ENCODE measurements at regions not wholly inside any gene's neighbourhood (a gene's known extent, or its start where the extent isn't known, plus 50 kb on each side); places are given as distances from the start of the nearest gene placed in this dataset.

DNA sequence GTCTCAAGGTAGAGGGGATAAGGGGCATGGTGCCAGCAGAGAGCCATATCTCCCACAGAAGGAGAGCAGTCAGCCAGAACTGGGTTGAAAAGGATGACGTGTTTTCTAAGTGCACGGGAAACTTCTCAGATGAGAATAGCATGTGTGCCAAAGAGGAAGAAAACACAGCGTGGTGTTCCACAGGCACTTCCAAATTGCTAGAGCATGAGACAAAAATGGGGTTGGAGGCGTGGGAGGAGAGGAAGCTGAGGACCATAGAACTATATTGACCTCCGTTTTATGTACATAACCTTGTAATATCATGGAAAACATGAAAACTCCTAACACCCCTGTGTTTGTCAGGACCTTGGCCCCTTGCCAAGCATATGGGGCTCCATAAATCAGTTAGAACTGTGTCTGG lies 682.7 kb upstream of the RAB6C start:
- in situ Hi-C loops (cut with MboI; ENCODE audit: low sequenced_read_pairs): no loop called here

DNA sequence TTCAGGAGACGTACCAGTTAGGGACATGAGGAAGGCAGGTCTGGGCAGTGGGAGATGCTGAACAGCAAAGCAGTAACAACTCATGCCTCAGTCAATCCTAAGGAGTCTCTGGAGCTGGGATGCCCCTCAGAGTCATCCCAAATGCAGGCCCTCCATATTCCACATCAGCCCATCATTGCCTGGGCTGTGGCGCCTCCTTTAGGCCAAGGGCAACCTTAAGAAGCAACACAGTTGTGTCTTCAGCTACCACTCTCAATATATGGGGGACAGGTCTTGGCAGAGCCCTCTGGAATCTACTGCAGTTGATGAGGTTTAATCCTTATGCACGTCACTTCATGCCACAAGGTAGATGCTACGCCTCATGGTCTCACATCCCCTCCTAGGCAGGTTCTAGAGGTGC lies 682.0 kb upstream of the RAB6C start:
- in situ Hi-C loops (cut with MboI; ENCODE audit: low sequenced_read_pairs): no loop called here

DNA sequence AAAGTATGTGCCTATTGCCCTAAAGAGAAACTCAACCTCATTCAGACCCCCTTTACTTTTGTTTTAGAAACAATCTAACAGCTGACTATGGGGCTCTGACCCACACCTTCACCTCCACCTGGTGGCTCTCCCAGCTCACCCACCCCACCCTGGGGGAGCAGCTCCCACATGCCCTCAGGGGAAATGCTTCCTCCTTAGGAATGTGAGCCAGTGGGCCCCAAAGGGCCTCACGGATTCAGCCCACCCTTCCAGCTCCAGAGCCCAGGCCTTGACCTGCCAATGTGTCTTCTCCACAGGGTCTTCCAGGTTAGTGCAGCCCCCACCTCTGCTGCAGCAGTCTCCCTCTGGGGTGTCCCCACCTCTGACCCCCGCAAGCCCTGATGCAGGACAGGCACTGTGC lies 680.1 kb upstream of the RAB6C start:
- in situ Hi-C loops (cut with MboI; ENCODE audit: low sequenced_read_pairs): no loop called here

DNA sequence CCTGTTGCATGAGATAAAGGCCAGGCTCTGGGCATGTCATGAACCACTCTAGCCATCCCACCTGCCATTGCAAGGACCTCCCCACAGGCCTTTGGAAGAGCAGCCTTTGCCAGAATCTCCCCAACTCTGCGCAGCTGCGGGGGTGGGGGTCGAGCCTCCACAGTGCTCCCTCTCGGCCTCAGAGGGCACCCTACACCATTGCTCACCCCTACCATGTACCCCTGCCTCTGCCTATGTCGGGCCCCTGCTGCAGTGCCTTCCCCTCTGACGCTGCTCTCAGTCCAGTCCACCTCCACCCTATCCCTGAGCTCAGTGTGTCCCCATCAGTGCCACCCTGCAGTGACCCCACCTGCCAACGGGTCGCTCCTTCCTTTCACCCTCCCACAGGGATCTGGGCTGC lies 679.7 kb upstream of the RAB6C start:
- in situ Hi-C loops (cut with MboI; ENCODE audit: low sequenced_read_pairs): no loop called here

DNA sequence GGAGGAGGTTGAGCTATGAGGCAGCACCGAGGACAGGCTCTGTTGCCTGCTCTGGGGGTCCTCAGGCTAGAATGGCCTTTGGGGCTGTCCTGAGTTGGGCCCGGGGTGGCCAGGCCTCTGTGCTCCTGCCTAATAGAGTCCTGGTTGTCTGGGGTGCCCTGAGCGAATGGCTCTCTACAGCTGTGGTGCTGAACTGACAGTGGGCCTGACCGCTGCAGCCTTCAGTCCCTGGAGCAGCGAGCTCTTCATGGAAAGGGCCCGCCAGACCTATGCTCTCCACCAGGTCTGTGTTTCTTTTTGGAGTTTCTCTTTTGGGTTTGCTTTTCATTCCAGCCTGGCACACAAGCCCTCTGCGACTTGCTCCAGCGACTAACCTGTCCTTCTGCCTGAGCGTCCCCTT lies 679.0 kb upstream of the RAB6C start:
- in situ Hi-C loops (cut with MboI; ENCODE audit: low sequenced_read_pairs): no loop called here

DNA sequence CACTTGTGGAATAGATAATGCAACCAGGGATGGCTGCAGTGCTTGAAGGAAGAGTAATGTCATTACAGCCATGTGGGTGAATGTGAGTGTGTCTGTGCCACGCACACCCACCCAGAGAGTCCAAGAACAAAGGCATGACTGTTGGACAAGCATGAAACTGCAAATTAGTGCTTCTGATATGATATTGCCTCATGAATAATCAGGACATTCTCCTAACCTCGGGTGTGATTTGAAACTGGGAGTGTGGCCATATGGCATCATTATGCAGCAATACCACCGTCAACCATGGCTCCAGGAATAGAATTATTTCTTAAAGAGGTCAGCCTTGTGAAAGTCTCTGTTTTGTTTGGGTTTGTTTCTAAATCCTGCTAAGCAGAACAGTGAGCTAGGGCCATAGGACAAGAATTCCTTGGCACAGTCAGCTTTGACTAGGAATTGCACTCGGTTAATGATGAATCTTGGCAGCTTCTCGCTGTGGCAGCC lies 678.0 kb upstream of the RAB6C start:
- in situ Hi-C loops (cut with MboI; ENCODE audit: low sequenced_read_pairs): no loop called here

DNA sequence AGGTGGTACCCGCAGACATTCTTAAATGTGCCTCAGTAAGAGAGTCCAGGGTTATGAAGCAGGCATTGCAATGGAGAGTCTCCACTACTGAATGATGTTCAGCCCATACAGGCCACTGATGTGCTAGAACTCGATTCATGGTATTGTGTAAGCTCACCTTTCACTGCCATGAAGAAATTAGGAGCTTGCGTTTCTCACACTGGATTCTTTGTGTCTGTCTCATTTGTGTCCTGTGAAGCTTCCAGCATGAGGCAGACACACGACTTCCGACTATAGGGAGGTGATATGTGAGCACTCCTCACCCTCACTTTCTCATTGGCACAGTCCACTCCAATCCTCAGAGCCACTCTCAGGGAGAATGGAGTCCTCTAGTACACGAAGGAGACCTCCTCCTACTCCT lies 677.4 kb upstream of the RAB6C start:
- in situ Hi-C loops (cut with MboI; ENCODE audit: low sequenced_read_pairs): no loop called here

DNA sequence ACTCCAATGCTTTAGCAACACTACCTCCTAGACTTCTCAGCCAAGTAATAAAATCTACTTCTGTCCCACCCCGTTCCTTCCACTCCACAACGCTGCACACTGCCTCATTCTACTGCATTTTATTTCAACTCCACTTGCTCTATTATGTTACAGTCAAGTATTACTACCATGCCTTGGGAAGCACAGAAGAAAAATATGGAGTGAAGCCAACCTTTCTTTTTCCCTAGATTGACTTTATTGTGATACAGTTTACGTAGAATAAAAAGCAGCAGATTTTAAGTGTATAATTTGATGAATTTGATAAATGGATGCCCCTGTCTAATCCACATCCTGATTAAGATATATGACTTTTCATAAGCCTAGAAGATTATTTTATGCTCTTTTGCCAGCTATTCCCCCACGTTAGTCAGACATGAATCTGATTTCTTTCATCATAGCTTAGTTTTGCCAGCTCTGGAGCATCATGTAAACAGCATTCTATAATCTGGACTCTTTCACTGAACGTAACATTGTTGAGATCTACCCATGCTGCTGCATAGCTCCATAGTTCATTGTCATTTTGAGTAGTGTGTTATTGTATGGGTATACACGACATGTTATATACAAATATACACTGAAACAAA lies 676.8 kb upstream of the RAB6C start:
- in situ Hi-C loops (cut with MboI; ENCODE audit: low sequenced_read_pairs): no loop called here

DNA sequence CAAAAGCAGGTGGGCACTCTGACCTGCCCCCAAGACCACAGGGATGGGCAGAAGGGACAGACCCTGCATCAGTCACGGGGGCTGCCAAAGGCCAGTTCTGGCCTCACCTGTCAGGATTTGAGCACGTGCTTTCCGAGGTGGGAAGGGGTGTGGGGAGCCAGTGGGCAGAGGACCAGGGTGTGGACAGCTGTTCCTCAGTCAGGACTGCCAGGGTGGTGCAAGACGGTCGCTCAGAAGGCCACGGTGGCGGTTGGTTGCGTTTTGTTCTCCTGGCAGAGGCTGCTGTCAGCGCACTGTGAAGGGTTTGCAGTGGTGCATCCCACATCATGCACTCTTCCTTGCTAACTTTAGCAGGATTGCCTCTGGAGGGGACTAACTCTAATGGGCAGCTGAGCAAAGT lies 665.3 kb upstream of the RAB6C start:
- in situ Hi-C loops (cut with MboI; ENCODE audit: low sequenced_read_pairs): no loop called here

DNA sequence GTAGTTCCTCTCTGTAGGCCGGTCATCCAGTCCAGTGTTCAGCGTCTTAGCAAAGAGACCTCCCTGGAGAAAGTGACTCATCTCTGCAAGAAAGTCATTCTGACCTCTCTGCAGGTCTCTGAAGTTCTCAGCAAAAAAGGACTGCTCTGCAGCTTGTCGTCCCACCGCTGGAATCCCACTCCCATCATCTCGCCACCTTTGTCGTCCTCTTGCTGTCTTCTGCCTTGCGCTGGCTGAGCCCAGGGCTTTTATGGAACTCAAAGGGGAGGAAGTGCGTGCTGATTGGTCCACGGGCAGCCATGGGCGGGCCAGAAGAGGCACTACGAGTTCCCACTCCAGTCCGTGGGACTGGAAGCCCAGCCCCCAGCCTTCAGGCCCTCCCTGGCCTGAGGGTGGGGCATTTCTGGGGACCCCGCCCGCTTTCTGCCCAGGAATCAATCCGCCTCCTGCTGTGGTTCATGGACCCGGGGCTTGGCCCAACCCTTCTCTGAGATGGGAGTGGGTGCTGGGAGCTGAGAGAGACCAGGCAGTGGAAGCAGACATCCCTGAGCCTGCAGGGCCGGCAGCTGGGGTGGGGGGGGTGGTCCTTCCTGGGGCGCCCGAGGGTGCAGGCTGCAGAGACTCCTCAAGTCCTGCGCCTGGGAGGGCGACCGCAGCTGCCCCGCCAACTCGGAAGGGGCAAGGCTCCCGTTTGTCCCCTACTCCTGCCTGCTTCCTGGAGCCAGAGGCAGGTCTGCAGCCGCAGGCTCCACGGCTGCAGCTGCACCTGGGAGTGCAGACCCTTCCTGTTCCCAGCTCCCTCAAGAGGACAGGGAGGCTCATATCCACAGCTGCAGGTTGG lies 660.7 kb upstream of the RAB6C start:
- in situ Hi-C loops (cut with MboI; ENCODE audit: low sequenced_read_pairs): no loop called here

DNA sequence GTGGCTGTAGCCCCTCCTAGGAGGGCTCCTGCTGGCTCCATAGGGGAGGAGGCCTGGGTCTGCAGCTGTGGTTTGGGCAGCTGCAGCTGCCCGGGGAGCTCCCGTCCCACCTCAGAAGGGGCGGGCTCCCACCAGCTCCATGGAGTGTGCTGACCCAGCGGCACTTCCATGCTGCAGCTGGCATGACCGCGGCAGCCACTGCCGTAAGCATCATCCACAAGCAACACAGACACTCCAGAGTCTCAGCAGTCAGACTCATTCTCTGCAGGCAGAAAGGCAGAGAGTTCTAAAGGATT lies 660.1 kb upstream of the RAB6C start:
- in situ Hi-C loops (cut with MboI; ENCODE audit: low sequenced_read_pairs): no loop called here

DNA sequence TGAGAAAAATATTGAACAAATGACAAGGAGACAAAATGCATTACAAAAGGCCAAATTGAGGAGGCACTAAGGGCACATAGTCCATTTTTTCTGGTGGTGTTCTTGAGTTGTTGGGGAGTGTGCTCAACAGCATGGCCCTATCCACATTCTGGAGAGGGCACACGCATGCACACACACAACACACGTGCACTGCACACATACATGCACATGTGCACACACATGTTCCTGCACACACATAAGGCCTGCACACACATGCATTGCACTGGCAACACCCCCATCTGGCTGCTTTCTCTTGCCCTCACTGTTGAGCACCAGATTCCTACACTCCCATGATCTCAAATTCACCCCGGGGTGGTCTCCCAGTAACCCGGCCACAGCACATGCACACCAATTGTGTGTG lies 659.2 kb upstream of the RAB6C start:
- in situ Hi-C loops (cut with MboI; ENCODE audit: low sequenced_read_pairs): no loop called here

DNA sequence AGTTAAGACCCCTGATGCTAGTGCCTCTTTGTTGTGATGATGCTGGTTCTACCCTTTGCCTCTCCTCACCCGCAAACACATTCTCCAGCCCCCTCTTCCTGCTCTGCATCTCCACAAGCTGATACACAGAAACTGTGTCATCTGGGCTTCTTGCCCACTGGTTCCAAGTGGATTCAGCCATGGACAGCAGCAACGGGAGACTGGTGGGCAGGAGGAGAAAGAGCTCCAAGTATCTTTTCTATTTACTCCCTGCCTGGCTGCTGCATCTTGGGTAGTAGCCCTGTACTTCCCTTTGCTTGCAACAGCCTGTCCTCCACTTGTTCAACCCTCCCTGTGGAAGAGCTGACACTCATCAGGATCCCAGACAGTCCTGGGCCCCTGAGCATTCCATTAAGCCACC lies 655.1 kb upstream of the RAB6C start:
- in situ Hi-C loops (cut with MboI; ENCODE audit: low sequenced_read_pairs): no loop called here

DNA sequence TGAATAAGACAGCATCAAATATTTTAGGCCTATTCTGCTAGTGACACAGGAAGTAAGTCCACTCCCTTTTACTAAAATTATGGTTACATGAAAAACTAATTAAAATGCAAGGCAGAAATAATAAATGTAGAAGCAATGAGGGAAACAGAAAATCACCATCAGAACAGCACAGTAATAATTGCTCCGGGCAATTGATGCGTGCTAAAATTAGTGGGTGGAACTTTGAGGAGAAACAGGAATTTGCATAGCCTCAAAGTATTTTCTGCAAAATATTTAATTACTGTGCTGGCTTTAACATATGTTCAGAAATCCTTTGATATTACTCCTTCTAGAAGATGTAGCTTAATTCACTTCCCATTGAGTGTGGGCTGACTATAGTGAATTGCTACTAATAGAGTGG lies 654.3 kb upstream of the RAB6C start:
- in situ Hi-C loops (cut with MboI; ENCODE audit: low sequenced_read_pairs): no loop called here

DNA sequence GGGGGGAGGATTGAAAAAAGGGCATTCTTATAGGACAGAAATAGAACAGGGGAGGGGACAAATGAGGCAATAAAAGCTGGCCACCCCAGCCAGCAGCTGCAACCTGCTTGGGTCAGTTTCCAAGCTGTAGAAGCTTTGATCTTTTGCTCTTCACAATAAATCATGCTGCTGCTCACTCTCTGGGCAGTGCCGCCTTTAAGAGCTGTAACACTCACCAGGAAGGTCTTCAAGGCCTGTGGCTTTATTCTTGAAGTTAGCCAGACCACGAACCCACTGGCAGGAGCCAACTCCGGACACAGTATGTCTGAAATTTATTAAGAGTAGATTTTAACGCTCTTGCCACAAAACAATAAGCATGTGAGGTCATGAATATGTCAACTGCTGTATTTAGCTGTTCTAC lies 649.9 kb upstream of the RAB6C start:
- in situ Hi-C loops (cut with MboI; ENCODE audit: low sequenced_read_pairs): no loop called here

DNA sequence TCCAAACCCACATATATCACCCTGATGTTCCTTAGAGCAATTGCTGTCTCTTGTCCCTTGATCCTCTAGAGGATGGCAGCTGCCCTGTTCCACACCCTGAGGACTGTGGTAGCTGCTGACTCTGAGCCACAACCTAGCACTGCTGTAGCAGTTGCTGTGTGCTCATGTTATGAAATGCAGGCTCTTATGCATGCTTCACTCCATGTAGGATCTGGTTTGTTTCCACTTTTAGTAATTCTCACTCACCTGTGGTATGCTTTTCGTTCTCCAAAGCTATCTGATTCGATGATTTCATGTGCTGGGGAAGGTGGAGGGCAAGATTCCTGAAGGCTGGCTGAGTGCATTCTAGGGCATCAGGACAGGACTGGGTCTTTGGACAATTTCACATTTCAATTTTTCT lies 649.0 kb upstream of the RAB6C start:
- in situ Hi-C loops (cut with MboI; ENCODE audit: low sequenced_read_pairs): no loop called here

DNA sequence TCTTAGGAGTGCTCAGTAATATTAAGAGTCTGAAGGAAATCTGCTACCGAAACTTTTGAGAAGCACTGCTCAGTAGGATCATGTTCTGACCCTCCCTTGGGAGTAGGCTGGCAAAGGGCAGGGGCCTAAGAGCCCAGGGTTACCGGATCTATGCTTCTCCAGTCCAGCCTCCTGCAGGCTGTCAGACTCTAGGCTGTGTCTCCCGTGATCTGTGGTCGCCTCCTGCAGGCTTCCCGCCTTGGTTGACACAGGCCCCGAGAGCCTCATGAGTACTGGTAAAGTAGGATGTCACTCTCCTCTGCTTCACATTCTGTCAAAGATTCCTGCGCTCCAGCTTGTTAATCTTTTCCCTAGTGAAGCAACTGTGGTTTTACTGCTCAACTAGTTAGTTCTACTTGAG lies 647.8 kb upstream of the RAB6C start:
- in situ Hi-C loops (cut with MboI; ENCODE audit: low sequenced_read_pairs): no loop called here

DNA sequence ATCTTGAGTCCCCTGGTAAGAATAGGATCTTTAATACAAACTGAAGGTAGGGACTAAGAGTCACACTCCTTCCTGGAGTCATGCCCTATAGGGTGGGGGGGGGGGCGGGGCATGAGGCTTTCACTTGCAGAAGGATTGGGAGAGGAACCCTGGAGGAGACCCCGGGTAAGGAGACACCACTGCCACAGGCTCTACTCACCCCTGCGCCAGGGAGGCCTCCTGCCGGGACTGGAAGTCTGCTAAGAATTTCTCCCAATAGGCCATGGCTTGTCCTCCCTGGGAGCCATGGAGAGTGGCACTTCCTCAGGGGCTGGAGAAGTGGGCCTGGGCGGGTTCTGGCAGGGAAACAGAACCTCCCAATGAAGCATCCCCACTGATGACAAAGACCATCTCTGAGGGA lies 645.3 kb upstream of the RAB6C start:
- in situ Hi-C loops (cut with MboI; ENCODE audit: low sequenced_read_pairs): no loop called here

DNA sequence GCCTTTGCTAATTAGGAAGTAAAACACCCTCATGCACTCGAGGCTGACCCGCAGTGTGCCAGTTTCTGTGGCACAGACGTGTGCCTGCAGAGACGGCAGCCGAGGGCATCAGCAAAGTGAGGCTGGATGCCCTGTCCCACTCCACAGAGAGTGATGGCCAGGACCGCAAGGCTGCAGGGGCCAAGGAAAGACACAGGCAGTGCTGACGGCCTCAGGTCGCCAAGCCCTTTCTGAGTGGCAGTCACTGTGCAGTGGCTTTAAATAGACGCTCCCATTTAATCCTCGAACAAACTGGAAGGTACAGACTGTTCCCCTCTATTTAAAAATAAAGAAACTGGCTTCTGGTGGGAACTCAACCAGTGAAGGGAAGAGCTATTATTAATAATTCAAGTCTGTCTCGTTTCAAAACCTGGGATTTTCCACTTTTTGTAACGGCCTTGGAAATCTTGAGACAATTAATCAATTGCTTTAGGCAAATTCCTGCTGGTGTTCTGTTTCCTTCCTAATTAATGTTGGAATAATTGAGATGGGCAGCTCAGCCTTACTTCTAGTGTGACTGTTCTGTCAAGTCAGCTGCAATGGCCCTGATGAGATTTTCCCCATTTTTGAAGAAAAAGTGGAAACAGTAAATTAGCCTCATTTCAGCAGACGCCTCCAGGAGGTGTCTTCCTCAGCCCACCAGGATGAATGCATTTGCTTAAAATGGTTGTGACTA lies 644.6 kb upstream of the RAB6C start:
- in situ Hi-C loops (cut with MboI; ENCODE audit: low sequenced_read_pairs): no loop called here

DNA sequence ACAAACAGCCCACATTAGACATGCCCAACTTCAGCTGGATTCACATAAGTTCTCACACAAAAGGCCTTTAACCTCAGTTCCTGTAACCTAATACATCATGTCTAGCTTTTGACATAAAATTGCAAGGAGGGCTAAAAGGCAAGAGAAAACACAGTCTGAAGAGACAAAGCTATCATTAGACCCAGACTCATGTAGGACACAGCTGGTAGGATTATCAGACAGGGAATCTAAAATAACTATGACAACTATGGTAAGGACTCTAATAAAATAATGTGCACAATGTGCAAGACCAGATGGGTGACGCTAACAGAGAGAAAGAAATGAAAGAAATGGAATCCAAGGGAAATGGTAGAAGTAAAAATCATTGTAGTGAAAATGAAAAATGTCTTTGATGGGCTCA lies 643.2 kb upstream of the RAB6C start:
- in situ Hi-C loops (cut with MboI; ENCODE audit: low sequenced_read_pairs): no loop called here

DNA sequence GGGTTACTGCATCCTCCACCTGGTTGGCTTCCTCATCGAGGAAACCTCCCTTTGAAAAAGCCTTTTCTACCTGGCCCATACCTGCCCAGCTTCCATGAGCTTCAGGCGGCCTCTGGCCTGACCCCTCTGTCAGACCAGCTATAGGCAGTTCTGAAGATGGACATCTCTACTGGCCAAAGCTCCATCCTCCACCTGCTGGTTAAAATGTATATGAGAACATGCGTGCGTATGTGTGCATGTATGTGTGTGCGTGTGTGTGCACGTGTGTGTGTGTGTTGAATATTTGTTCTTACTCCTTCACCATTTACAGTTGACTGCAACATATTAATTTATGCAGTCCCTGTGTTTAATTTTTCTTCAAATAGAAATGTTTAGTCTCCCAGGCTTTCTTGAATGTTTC lies 642.4 kb upstream of the RAB6C start:
- in situ Hi-C loops (cut with MboI; ENCODE audit: low sequenced_read_pairs): no loop called here

DNA sequence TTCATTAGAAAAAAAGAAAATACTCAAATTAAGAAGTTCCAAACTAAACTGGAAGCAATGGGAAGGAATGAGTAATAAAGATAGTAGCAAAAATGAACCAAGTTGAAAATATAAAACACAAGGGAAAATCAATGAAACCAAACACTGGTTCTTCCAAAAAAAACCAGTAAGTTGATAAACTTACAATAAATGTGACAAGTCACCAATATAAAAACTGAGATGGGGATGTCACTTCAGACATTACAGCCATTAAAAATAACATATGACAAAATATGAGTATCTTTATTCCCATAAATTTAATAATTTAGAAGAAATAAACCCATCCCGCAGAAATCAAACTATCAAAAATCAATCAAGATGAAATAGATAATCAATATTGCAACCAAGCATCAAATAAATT lies 633.9 kb upstream of the RAB6C start:
- in situ Hi-C loops (cut with MboI; ENCODE audit: low sequenced_read_pairs): no loop called here

All from HL-60/S4 (cell line).